Right lobe of liver (tissue), 4 donors: ENCODE measurements at regions not wholly inside any gene's neighbourhood (a gene's known extent, or its start where the extent isn't known, plus 50 kb on each side); places are given as distances from the start of the nearest gene placed in this dataset.

Experiments used
- POLR2A ChIP-seq: fragments of 450-650 bp; IDR thresholded peaks from one replicate; pipeline ENCODE4 v1.6.1; 2017; ENCODE audit warnings: antibody characterized with exemption, mild to moderate bottlenecking
- TF ChIP-seq, protein P1 (sequence below), 4 donors: fragments of 200-600 bp in 3 of 4; fragments of 450-650 bp in 1 of 4; IDR thresholded peaks; one replicate each; pipeline versions ENCODE4 v1.5.1 to v1.8.0; 2016 to 2022; ENCODE audit warnings: antibody characterized with exemption in 4 of 4, mild to moderate bottlenecking in 2 of 4
- donor health status: DM: no; HTN: no; CAD: no.
- donor health status: DM: no; HTN: no; CAD: no.
- donor health status: DM: no; HTN: yes; CAD: no.

GRCh38 chr14:24713404-24713803, 79.4 kb upstream of the GZMB start:
- no peak for TF ChIP-seq POLR2A
- TF ChIP-seq, protein P1, sequence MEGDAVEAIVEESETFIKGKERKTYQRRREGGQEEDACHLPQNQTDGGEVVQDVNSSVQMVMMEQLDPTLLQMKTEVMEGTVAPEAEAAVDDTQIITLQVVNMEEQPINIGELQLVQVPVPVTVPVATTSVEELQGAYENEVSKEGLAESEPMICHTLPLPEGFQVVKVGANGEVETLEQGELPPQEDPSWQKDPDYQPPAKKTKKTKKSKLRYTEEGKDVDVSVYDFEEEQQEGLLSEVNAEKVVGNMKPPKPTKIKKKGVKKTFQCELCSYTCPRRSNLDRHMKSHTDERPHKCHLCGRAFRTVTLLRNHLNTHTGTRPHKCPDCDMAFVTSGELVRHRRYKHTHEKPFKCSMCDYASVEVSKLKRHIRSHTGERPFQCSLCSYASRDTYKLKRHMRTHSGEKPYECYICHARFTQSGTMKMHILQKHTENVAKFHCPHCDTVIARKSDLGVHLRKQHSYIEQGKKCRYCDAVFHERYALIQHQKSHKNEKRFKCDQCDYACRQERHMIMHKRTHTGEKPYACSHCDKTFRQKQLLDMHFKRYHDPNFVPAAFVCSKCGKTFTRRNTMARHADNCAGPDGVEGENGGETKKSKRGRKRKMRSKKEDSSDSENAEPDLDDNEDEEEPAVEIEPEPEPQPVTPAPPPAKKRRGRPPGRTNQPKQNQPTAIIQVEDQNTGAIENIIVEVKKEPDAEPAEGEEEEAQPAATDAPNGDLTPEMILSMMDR (IDR thresholded peaks at IDR 0.05): no peak
